ENCODE measurements at regions not wholly inside any gene's neighbourhood (a gene's known extent, or its start where the extent isn't known, plus 50 kb on each side); places are given as distances from the start of the nearest gene placed in this dataset.

- TF ChIP-seq EZH2phosphoT487 (IDR thresholded peaks at IDR 0.05; ENCODE audit: unreplicated experiment) = no peak
- no peak for TF ChIP-seq EZH2 (IDR thresholded peaks at IDR 0.05; ENCODE audit: low read depth, unreplicated experiment)
- TF ChIP-seq STAT1 (IDR thresholded peaks at IDR 0.05; ENCODE audit: unreplicated experiment) = no peak
- TF ChIP-seq ZNF114 (CRISPR knock-in tag; IDR thresholded peaks at IDR 0.05) = no peak
These were observed 431.0 kb upstream of the RORB start (continued) for GRCh38 chr9:74066128-74066527.

- Mint-ChIP-seq H3K9me3 (peaks cover 18% of the 10 kb centered on the region), H3K36me3 (ENCODE audit: low read depth) (peaks cover 29% of the 10 kb centered on the region), H3K27ac (no peak overlapping the region), H3K4me1 (no peaks in the 10 kb centered on the region), H3K27me3 (ENCODE audit: insufficient read depth, low read depth, poor library complexity) (no peaks in the 10 kb centered on the region), H3K4me3 (no peak overlapping the region)
- no peak for ATAC-seq
- Histone ChIP-seq H3K4me1 (ENCODE audit: insufficient read depth) (no peaks in the 10 kb centered on the region), H2AFZ (no peak overlapping the region), H3K4me2 (no peak overlapping the region), H3K27me3 (ENCODE audit: insufficient read depth) (no peaks in the 10 kb centered on the region), H3F3A (replicated peaks; ENCODE audit: low read depth) (no peaks in the 10 kb centered on the region), H4K20me1 (replicated peaks; ENCODE audit: insufficient read depth) (no peaks in the 10 kb centered on the region), H3K4me3 (no peak overlapping the region), H3K36me3 (ENCODE audit: insufficient read depth) (0 out of 2 replicates have a peak, but pooled peaks cover 6% of the 10 kb centered on the region), H3K79me2 (replicated peaks; ENCODE audit: insufficient read depth) (no peaks in the 10 kb centered on the region), H3K9me2 (ENCODE audit: insufficient read depth) (no peaks in the 10 kb centered on the region; the same call in 1 of the 2 replicates), H3K27ac (ENCODE audit: low read depth) (no peak overlapping the region)
- DNase-seq (ENCODE audit: low spot score) = no peak
- TF ChIP-seq EZH2 (IDR thresholded peaks at IDR 0.05; ENCODE audit: low read depth, unreplicated experiment) (no peak), ZNF114 (CRISPR knock-in tag; IDR thresholded peaks at IDR 0.05) (no peak), NANOG (IDR thresholded peaks at IDR 0.05; ENCODE audit: borderline replicate concordance) (no peak), STAT1 (IDR thresholded peaks at IDR 0.05; ENCODE audit: unreplicated experiment) (no peak), EZH2phosphoT487 (IDR thresholded peaks at IDR 0.05; ENCODE audit: unreplicated experiment) (no peak), JUNB (IDR thresholded peaks at IDR 0.05; ENCODE audit: unreplicated experiment) (no peak), ZNF331 (CRISPR knock-in tag; IDR thresholded peaks at IDR 0.05; ENCODE audit: low read depth) (no peak), CREB1 (CRISPR knock-in tag; IDR thresholded peaks at IDR 0.05; ENCODE audit: low read depth) (no peak), POLR2AphosphoS5 (IDR thresholded peaks at IDR 0.05; ENCODE audit: low read depth) (no peak)
- TF ChIP-seq, protein P1, sequence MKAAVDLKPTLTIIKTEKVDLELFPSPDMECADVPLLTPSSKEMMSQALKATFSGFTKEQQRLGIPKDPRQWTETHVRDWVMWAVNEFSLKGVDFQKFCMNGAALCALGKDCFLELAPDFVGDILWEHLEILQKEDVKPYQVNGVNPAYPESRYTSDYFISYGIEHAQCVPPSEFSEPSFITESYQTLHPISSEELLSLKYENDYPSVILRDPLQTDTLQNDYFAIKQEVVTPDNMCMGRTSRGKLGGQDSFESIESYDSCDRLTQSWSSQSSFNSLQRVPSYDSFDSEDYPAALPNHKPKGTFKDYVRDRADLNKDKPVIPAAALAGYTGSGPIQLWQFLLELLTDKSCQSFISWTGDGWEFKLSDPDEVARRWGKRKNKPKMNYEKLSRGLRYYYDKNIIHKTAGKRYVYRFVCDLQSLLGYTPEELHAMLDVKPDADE (IDR thresholded peaks at IDR 0.05) = no peak
These were observed 430.5 kb upstream of the RORB start for GRCh38 chr9:74066605-74067004.

DNA sequence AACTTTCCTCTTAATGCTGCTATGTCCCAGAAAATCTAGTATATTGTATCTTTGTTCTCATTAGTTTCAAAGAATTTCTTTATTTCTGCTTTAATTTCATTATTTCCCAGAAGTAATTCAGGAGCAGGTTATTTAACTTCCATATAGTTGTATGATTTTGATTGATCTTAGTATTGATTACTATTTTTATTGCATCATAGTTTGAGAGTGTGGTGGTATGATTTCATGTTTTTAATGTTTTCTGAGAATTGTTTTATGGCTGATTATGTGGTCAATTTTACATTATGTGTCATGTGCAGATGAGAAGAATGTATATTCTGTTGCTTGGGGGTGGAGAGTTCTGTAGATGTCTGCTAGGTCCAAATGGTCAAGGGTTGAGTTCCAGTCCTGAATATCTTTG is 425.6 kb upstream of the RORB start:
- H3K4me1 Mint-ChIP-seq = no peaks in the 10 kb centered on the region; the same call in 2 of the 3 replicates
- DNase-seq (ENCODE audit: low spot score) (no peak), ATAC-seq (no peak)
- Histone ChIP-seq H3K27ac (ENCODE audit: low read depth) (no peak overlapping the region), H3K4me1 (ENCODE audit: insufficient read depth) (no peaks in the 10 kb centered on the region), H3K4me2 (no peak overlapping the region), H3K36me3 (ENCODE audit: insufficient read depth) (0 out of 2 replicates have a peak, but pooled peaks cover 5% of the 10 kb centered on the region), H3K9me2 (ENCODE audit: insufficient read depth) (peaks cover 2% of the 10 kb centered on the region), H2AFZ (no peak overlapping the region), H3K79me2 (replicated peaks; ENCODE audit: insufficient read depth) (peaks cover 4% of the 10 kb centered on the region), H3K4me3 (no peak overlapping the region), H3K27me3 (ENCODE audit: insufficient read depth) (no peaks in the 10 kb centered on the region), H4K20me1 (replicated peaks; ENCODE audit: insufficient read depth) (no peaks in the 10 kb centered on the region), H3F3A (replicated peaks; ENCODE audit: low read depth) (no peaks in the 10 kb centered on the region)
- H3K36me3 Mint-ChIP-seq (ENCODE audit: low read depth) = peaks cover 60% of the 10 kb centered on the region
- H3K27ac Mint-ChIP-seq = no peak overlapping the region
- H3K4me3 Mint-ChIP-seq = no peak overlapping the region
- peaks cover 56% of the 10 kb centered on the region for H3K9me3 Mint-ChIP-seq
- H3K27me3 Mint-ChIP-seq (ENCODE audit: insufficient read depth, low read depth, poor library complexity) = peaks cover 5% of the 10 kb centered on the region
- TF ChIP-seq, protein P1 (IDR thresholded peaks at IDR 0.05) = no peak
- TF ChIP-seq, protein P2, sequence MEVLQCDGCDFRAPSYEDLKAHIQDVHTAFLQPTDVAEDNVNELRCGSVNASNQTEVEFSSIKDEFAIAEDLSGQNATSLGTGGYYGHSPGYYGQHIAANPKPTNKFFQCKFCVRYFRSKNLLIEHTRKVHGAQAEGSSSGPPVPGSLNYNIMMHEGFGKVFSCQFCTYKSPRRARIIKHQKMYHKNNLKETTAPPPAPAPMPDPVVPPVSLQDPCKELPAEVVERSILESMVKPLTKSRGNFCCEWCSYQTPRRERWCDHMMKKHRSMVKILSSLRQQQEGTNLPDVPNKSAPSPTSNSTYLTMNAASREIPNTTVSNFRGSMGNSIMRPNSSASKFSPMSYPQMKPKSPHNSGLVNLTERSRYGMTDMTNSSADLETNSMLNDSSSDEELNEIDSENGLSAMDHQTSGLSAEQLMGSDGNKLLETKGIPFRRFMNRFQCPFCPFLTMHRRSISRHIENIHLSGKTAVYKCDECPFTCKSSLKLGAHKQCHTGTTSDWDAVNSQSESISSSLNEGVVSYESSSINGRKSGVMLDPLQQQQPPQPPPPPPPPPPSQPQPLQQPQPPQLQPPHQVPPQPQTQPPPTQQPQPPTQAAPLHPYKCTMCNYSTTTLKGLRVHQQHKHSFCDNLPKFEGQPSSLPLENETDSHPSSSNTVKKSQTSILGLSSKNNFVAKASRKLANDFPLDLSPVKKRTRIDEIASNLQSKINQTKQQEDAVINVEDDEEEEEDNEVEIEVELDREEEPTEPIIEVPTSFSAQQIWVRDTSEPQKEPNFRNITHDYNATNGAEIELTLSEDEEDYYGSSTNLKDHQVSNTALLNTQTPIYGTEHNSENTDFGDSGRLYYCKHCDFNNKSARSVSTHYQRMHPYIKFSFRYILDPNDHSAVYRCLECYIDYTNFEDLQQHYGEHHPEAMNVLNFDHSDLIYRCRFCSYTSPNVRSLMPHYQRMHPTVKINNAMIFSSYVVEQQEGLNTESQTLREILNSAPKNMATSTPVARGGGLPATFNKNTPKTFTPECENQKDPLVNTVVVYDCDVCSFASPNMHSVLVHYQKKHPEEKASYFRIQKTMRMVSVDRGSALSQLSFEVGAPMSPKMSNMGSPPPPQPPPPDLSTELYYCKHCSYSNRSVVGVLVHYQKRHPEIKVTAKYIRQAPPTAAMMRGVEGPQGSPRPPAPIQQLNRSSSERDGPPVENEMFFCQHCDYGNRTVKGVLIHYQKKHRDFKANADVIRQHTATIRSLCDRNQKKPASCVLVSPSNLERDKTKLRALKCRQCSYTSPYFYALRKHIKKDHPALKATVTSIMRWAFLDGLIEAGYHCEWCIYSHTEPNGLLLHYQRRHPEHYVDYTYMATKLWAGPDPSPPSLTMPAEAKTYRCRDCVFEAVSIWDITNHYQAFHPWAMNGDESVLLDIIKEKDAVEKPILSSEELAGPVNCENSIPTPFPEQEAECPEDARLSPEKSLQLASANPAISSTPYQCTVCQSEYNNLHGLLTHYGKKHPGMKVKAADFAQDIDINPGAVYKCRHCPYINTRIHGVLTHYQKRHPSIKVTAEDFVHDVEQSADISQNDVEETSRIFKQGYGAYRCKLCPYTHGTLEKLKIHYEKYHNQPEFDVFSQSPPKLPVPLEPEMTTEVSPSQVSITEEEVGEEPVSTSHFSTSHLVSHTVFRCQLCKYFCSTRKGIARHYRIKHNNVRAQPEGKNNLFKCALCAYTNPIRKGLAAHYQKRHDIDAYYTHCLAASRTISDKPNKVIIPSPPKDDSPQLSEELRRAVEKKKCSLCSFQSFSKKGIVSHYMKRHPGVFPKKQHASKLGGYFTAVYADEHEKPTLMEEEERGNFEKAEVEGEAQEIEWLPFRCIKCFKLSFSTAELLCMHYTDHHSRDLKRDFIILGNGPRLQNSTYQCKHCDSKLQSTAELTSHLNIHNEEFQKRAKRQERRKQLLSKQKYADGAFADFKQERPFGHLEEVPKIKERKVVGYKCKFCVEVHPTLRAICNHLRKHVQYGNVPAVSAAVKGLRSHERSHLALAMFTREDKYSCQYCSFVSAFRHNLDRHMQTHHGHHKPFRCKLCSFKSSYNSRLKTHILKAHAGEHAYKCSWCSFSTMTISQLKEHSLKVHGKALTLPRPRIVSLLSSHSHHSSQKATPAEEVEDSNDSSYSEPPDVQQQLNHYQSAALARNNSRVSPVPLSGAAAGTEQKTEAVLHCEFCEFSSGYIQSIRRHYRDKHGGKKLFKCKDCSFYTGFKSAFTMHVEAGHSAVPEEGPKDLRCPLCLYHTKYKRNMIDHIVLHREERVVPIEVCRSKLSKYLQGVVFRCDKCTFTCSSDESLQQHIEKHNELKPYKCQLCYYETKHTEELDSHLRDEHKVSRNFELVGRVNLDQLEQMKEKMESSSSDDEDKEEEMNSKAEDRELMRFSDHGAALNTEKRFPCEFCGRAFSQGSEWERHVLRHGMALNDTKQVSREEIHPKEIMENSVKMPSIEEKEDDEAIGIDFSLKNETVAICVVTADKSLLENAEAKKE (CRISPR knock-in tag; IDR thresholded peaks at IDR 0.05) = no peak
- TF ChIP-seq POLR2AphosphoS5 (IDR thresholded peaks at IDR 0.05; ENCODE audit: low read depth) = no peak
